ENCODE measurements at regions not wholly inside any gene's neighbourhood (a gene's known extent, or its start where the extent isn't known, plus 50 kb on each side); places are given as distances from the start of the nearest gene placed in this dataset.

DNA sequence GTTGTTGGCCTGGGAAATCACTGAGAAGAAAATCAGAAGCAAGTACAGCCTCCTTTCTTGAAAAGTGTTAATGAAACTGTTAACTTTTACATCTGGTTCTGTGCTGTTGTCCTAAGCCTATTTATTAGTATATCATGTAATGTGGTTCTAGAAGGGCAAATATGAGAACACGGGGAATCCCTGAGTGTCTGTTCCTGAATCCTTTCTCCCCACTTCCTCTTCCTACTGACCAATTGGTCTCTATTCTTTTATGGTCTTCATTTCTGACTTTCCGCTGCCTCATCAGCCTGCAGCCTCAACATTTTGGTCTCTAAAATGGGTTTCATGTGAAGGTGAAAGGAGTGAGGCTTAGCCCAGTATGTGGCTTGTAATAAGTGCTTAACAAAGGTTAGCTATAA is 159.9 kb upstream of the MAMLD1 start:
- intact Hi-C loops (cut with micrococcal nuclease), result no loop called here
- no peaks in the 10 kb centered on the region for H3K9me3 ChIP-seq (ENCODE audit: control insufficient read depth, insufficient read depth, low read length)

DNA sequence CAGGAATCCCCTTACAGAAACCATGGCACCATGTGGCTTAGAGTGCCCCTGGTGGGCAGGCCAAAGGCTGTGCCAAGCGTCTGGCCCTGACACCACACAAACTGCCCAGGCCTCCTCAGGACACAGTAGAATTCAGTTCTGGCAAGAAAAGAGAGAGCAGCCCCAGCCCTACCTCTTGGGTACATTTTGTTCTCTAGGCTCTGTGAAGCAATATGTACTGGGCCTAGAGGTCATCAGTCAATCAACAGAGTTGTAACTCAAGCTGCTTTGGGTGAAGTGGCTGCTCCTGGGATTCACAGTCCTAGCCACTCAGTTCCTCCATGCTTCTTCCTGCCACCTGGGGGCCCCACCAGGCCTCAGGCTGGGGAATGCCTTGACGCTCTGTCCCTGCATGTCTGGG is 158.1 kb upstream of the MAMLD1 start:
- Histone ChIP-seq H3K9me3 (ENCODE audit: control insufficient read depth, insufficient read depth, low read length) (no peaks in the 10 kb centered on the region), H3K4me3 (ENCODE audit: low read length) (no peak overlapping the region), H3K4me1 (ENCODE audit: control insufficient read depth, insufficient read depth, low read length) (no peaks in the 10 kb centered on the region), H3K36me3 (ENCODE audit: control insufficient read depth, insufficient read depth, low read length) (no peaks in the 10 kb centered on the region), H3K27ac (ENCODE audit: low read length) (no peak overlapping the region), H3K27me3 (ENCODE audit: control insufficient read depth, insufficient read depth, low read length) (no peaks in the 10 kb centered on the region)
- Mint-ChIP-seq H3K27ac (no peak overlapping the region), H3K4me1 (no peaks in the 10 kb centered on the region), H3K9me3 (no peaks in the 10 kb centered on the region), H3K27me3 (ENCODE audit: low read depth in 2 of 2) (peaks cover 0 to 6% of the 10 kb centered on the region in 2 donors), H3K36me3 (no peaks in the 10 kb centered on the region), H3K4me3 (no peak overlapping the region)
- 100% methylated on average over 1 of the region's 2 CpGs for WGBS (ENCODE audit: insufficient coverage)
- no peak for DNase-seq
- intact Hi-C loops (cut with micrococcal nuclease), result no loop called here
- TF ChIP-seq, protein P1, sequence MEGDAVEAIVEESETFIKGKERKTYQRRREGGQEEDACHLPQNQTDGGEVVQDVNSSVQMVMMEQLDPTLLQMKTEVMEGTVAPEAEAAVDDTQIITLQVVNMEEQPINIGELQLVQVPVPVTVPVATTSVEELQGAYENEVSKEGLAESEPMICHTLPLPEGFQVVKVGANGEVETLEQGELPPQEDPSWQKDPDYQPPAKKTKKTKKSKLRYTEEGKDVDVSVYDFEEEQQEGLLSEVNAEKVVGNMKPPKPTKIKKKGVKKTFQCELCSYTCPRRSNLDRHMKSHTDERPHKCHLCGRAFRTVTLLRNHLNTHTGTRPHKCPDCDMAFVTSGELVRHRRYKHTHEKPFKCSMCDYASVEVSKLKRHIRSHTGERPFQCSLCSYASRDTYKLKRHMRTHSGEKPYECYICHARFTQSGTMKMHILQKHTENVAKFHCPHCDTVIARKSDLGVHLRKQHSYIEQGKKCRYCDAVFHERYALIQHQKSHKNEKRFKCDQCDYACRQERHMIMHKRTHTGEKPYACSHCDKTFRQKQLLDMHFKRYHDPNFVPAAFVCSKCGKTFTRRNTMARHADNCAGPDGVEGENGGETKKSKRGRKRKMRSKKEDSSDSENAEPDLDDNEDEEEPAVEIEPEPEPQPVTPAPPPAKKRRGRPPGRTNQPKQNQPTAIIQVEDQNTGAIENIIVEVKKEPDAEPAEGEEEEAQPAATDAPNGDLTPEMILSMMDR (IDR thresholded peaks at IDR 0.05), result no peak
- no peak for ATAC-seq

More for the DNA sequence above, 159.9 kb upstream of the MAMLD1 start:
- H3K4me3 ChIP-seq (ENCODE audit: low read length), result no peak overlapping the region
- no peaks in the 10 kb centered on the region for H3K4me1 ChIP-seq (ENCODE audit: control insufficient read depth, insufficient read depth, low read length)
- no peak overlapping the region for H3K4me3 Mint-ChIP-seq
- no CpG with 5 or more reads among the region's 2 CpGs for WGBS (ENCODE audit: insufficient coverage)
- ATAC-seq (no peak), DNase-seq (no peak)
- no peaks in the 10 kb centered on the region for H3K9me3 Mint-ChIP-seq
- H3K27ac Mint-ChIP-seq, result no peak overlapping the region
- TF ChIP-seq, protein P1 (IDR thresholded peaks at IDR 0.05), result no peak
- H3K27me3 ChIP-seq (ENCODE audit: control insufficient read depth, insufficient read depth, low read length), result no peaks in the 10 kb centered on the region
- H3K27me3 Mint-ChIP-seq (ENCODE audit: low read depth in 2 of 2), result peaks cover 0 to 6% of the 10 kb centered on the region in 2 donors
- no peaks in the 10 kb centered on the region for H3K36me3 ChIP-seq (ENCODE audit: control insufficient read depth, insufficient read depth, low read length)
- no peaks in the 10 kb centered on the region for H3K36me3 Mint-ChIP-seq
- H3K27ac ChIP-seq (ENCODE audit: low read length), result no peak overlapping the region
- no peaks in the 10 kb centered on the region for H3K4me1 Mint-ChIP-seq

DNA sequence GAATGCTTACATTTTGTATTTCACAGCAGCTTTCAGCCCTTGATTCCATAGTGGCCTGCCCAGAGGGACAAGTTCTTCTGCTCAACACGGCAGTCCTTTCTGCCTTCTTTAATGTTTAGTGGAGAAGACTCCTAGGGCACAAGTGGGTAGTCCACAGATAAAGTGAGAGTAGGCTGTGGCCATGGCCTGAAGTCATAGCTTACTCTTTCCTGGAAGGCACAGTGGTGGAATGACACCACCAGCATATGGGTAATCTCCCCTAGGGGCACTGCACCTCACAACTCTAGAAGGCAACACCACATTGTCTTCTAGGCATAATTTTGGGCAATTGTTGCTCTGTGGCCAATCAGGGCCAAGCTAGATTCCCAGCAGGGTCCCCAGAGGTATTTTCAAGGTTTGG is 155.4 kb upstream of the MAMLD1 start:
- Mint-ChIP-seq H3K4me1 (no peaks in the 10 kb centered on the region), H3K4me3 (no peak overlapping the region), H3K36me3 (no peaks in the 10 kb centered on the region), H3K27ac (no peak overlapping the region), H3K9me3 (no peaks in the 10 kb centered on the region), H3K27me3 (ENCODE audit: low read depth in 2 of 2) (peaks cover 6 to 7% of the 10 kb centered on the region in 2 donors)
- Histone ChIP-seq H3K36me3 (ENCODE audit: control insufficient read depth, insufficient read depth, low read length) (no peaks in the 10 kb centered on the region), H3K4me1 (ENCODE audit: control insufficient read depth, insufficient read depth, low read length) (no peaks in the 10 kb centered on the region), H3K9me3 (ENCODE audit: control insufficient read depth, insufficient read depth, low read length) (no peaks in the 10 kb centered on the region), H3K27me3 (ENCODE audit: control insufficient read depth, insufficient read depth, low read length) (no peaks in the 10 kb centered on the region), H3K27ac (ENCODE audit: low read length) (no peak overlapping the region), H3K4me3 (ENCODE audit: low read length) (no peak overlapping the region)
- ATAC-seq, result no peak
- WGBS (ENCODE audit: insufficient coverage), result 100% methylated on average over 1 of the region's 1 CpG
- TF ChIP-seq, protein P1 (IDR thresholded peaks at IDR 0.05), result no peak
- DNase-seq, result no peak
- intact Hi-C loops (cut with micrococcal nuclease), result no loop called here

DNA sequence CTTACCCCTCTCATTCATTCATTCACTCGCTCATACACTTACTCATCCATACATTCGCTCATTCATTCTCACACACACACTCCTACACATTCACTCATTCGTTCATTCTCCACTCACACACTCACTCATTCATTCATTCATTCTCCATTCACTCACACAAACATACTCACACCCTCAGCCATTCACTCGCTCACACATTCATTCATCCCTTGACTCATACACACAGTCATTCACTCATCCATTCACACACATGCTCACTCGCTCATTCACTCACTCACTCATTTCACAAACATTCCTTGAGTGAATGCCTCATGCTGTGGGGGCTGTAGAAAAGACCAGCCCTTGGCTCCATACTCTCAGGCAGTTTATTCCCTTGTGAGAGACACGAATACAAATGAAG is 151.1 kb upstream of the MAMLD1 start:
- TF ChIP-seq, protein P1 (IDR thresholded peaks at IDR 0.05), result no peak
- Mint-ChIP-seq H3K27me3 (ENCODE audit: low read depth in 2 of 2) (peaks cover 0 to 7% of the 10 kb centered on the region in 2 donors), H3K9me3 (no peaks in the 10 kb centered on the region)

More for the DNA sequence above, 151.1 kb upstream of the MAMLD1 start:
- ATAC-seq, result no peak
- 91% methylated on average over 5 of the region's 6 CpGs for WGBS (ENCODE audit: insufficient coverage)
- H3K27ac Mint-ChIP-seq, result no peak overlapping the region
- Histone ChIP-seq H3K4me3 (ENCODE audit: low read length) (no peak overlapping the region), H3K36me3 (ENCODE audit: control insufficient read depth, insufficient read depth, low read length) (no peaks in the 10 kb centered on the region), H3K27ac (ENCODE audit: low read length) (no peak overlapping the region), H3K4me1 (ENCODE audit: control insufficient read depth, insufficient read depth, low read length) (no peaks in the 10 kb centered on the region), H3K27me3 (ENCODE audit: control insufficient read depth, insufficient read depth, low read length) (no peaks in the 10 kb centered on the region), H3K9me3 (ENCODE audit: control insufficient read depth, insufficient read depth, low read length) (no peaks in the 10 kb centered on the region)
- no peaks in the 10 kb centered on the region for H3K4me1 Mint-ChIP-seq
- no peak overlapping the region for H3K4me3 Mint-ChIP-seq
- DNase-seq, result no peak
- intact Hi-C loops (cut with micrococcal nuclease), result no loop called here
- H3K36me3 Mint-ChIP-seq, result no peaks in the 10 kb centered on the region

Measured in natural killer cell (primary cell).